Testis (tissue), 2 donors: ENCODE measurements at regions not wholly inside any gene's neighbourhood (a gene's known extent, or its start where the extent isn't known, plus 50 kb on each side); places are given as distances from the start of the nearest gene placed in this dataset.

Experiments
- DNase-seq: peaks from one replicate; pipeline ENCODE4 v3.0.0-alpha.2; 2019
- H3K27ac ChIP-seq, 2 donors: fragments of 200-600 bp; sonication (generic); one replicate each; pipeline ENCODE4 v1.5.1; 2019
- H3K27me3 ChIP-seq: fragments of 200-600 bp; sonication (generic); one replicate; pipeline ENCODE4 v1.5.1; 2019
- H3K36me3 ChIP-seq: fragments of 200-600 bp; sonication (generic); one replicate; pipeline ENCODE4 v1.5.1; 2017; ENCODE audit warnings: low read depth; ENCODE audit errors: missing control alignments
- H3K4me1 ChIP-seq: fragments of 200-600 bp; sonication (generic); one replicate; pipeline ENCODE4 v1.5.1; 2019
- H3K4me3 ChIP-seq, 2 donors: fragments of 200-600 bp; sonication (generic); one replicate each; pipeline ENCODE4 v1.5.1; 2017 to 2019
- H3K9me3 ChIP-seq: fragments of 200-600 bp; sonication (generic); one replicate; pipeline ENCODE4 v1.5.1; 2017
- CTCF ChIP-seq, 3 experiments: fragments of 450-650 bp in 2 of 3; fragments of 200-600 bp in 1 of 3; sonication (generic) in 1 of 3; IDR thresholded peaks; one replicate each; pipeline ENCODE4 v1.5.1; 2016 to 2019; ENCODE audit warnings: antibody characterized with exemption in 3 of 3, mild to moderate bottlenecking in 2 of 3, moderate library complexity in 1 of 3
- POLR2A ChIP-seq: fragments of 450-650 bp; IDR thresholded peaks from one replicate; pipeline ENCODE4 v1.6.1; 2017; ENCODE audit warnings: antibody characterized with exemption, mild to moderate bottlenecking, moderate library complexity
- WGBS, 2 donors: methylation state at CpG; one replicate each; pipeline ENCODE4 v1.1.5; 2018; 5-methylcytosine and 5-hydroxymethylcytosine counted together
- intact Hi-C: fragments of 100-400 bp; cut with DNase I; formaldehyde crosslinking; loops from one replicate; pipeline ENCODE4 v1.15.1; 2023; ENCODE audit warnings: low total_unique reads

- Histone ChIP-seq H3K36me3 (no peaks in the 10 kb centered on the region), H3K27me3 (no peaks in the 10 kb centered on the region), H3K9me3 (no peaks in the 10 kb centered on the region), H3K4me1 (peaks cover 4% of the 10 kb centered on the region), H3K27ac (no peak overlapping the region), H3K4me3 (no peak overlapping the region)
- WGBS, 2 donors = 39 to 44% methylated on average over 3 of the region's 3 CpGs
- DNase-seq = no peak
- TF ChIP-seq CTCF (IDR thresholded peaks at IDR 0.05) = no peak
- TF ChIP-seq POLR2A = no peak
- intact Hi-C loops = no loop called here
Observed at GRCh38 chr17:77616254-77616731, 342.2 kb upstream of the TNRC6C start.

- no peaks in the 10 kb centered on the region for H3K27me3 ChIP-seq
- H3K4me1 ChIP-seq = peaks cover 4% of the 10 kb centered on the region
- DNase-seq = no peak
- intact Hi-C loops = no loop called here
- WGBS, 2 donors = 77 to 88% methylated on average over 8 of the region's 8 CpGs
- no peaks in the 10 kb centered on the region for H3K36me3 ChIP-seq
- H3K27ac ChIP-seq = no peak overlapping the region
- TF ChIP-seq POLR2A (no peak), CTCF (IDR thresholded peaks at IDR 0.05) (no peak)
- no peaks in the 10 kb centered on the region for H3K9me3 ChIP-seq
- no peak overlapping the region for H3K4me3 ChIP-seq
Observed at GRCh38 chr17:77617516-77617915, 341.0 kb upstream of the TNRC6C start.

- H3K9me3 ChIP-seq = no peaks in the 10 kb centered on the region
- no peaks in the 10 kb centered on the region for H3K36me3 ChIP-seq
- no peaks in the 10 kb centered on the region for H3K27me3 ChIP-seq
- WGBS, 2 donors = 73 to 77% methylated on average over 7 of the region's 7 CpGs
- intact Hi-C loops = no loop called here
- peaks cover 4% of the 10 kb centered on the region for H3K4me1 ChIP-seq
- no peak overlapping the region for H3K4me3 ChIP-seq
- TF ChIP-seq CTCF (IDR thresholded peaks at IDR 0.05) = no peak
- TF ChIP-seq POLR2A = no peak
- H3K27ac ChIP-seq = no peak overlapping the region
- no peak for DNase-seq
Observed at GRCh38 chr17:77618173-77618572, 340.3 kb upstream of the TNRC6C start.

GRCh38 chr17:77618731-77619130 is 339.8 kb upstream of the TNRC6C start:
- no peak overlapping the region for H3K4me3 ChIP-seq
- no peak for DNase-seq
- peaks cover 4% of the 10 kb centered on the region for H3K4me1 ChIP-seq
- 95 to 96% methylated on average over 11 of the region's 11 CpGs for WGBS, 2 donors
- intact Hi-C loops = no loop called here
- no peaks in the 10 kb centered on the region for H3K27me3 ChIP-seq
- H3K9me3 ChIP-seq = no peaks in the 10 kb centered on the region
- no peak for TF ChIP-seq POLR2A
- no peak for TF ChIP-seq CTCF (IDR thresholded peaks at IDR 0.05)
- no peak overlapping the region for H3K27ac ChIP-seq
- H3K36me3 ChIP-seq = no peaks in the 10 kb centered on the region

- DNase-seq = no peak
- WGBS, 2 donors = 89 to 94% methylated on average over 4 of the region's 4 CpGs
- Histone ChIP-seq H3K4me3 (no peak overlapping the region), H3K9me3 (no peaks in the 10 kb centered on the region), H3K27ac (no peak overlapping the region), H3K27me3 (no peaks in the 10 kb centered on the region), H3K4me1 (peaks cover 4% of the 10 kb centered on the region), H3K36me3 (no peaks in the 10 kb centered on the region)
- intact Hi-C loops = no loop called here
- no peak for TF ChIP-seq CTCF (IDR thresholded peaks at IDR 0.05)
- no peak for TF ChIP-seq POLR2A
Observed at GRCh38 chr17:77619326-77619725, 339.2 kb upstream of the TNRC6C start.
